Body of pancreas (tissue), 4 donors: ENCODE measurements at regions not wholly inside any gene's neighbourhood (a gene's known extent, or its start where the extent isn't known, plus 50 kb on each side); places are given as distances from the start of the nearest gene placed in this dataset.
A peak's percentile ranks its signal among the peaks of the same experiment; 100 is the strongest.

ENCODE experiments used
- ATAC-seq: fragments of 150-250 bp; one replicate; pipeline ENCODE4 v1.9.1; 2016
- DNase-seq, 4 donors: peaks; one replicate each; pipeline ENCODE4 v3.0.0-alpha.2; 2019
- H3K27ac ChIP-seq, 4 donors: fragments of 200-600 bp; sonication (generic); 1 replicate in 3 of 4; 2 replicates in 1 of 4; pipeline versions ENCODE4 v1.5.1 to v1.6.1; 2016 to 2019; ENCODE audit warnings: mild to moderate bottlenecking in 1 of 4, mixed read lengths in 1 of 4, moderate library complexity in 1 of 4
- H3K27me3 ChIP-seq, 2 donors: fragments of 200-600 bp; sonication (generic); one replicate each; pipeline ENCODE4 v1.6.0; 2016; ENCODE audit warnings: mild to moderate bottlenecking in 1 of 2
- H3K36me3 ChIP-seq, 2 donors: fragments of 200-600 bp; sonication (generic); replicated peaks in 1 of 2; 2 replicates each; pipeline ENCODE4 v1.5.1; 2016; ENCODE audit warnings: low read depth in 2 of 2; ENCODE audit not compliant: insufficient read depth in 1 of 2
- H3K4me1 ChIP-seq: fragments of 200-600 bp; sonication (generic); one replicate; pipeline ENCODE4 v1.6.0; 2016
- H3K4me3 ChIP-seq, 2 donors: fragments of 200-600 bp; sonication (generic); 1 replicate in 1 of 2; 2 replicates in 1 of 2; pipeline ENCODE4 v1.5.1; 2016 to 2019
- H3K9me3 ChIP-seq, 3 donors: fragments of 200-600 bp; sonication (generic); 1 replicate in 2 of 3; 2 replicates in 1 of 3; pipeline ENCODE4 v1.5.1; 2016
- CTCF ChIP-seq, 7 experiments: fragments of 450-650 bp in 4 of 7; fragments of 200-600 bp in 3 of 7; sonication (generic) in 3 of 7; IDR thresholded peaks; one replicate each; pipeline ENCODE4 v1.5.1; 2016 to 2019; ENCODE audit warnings: antibody characterized with exemption in 7 of 7
- POLR2A ChIP-seq, 3 donors: fragments of 450-650 bp; IDR thresholded peaks; one replicate each; pipeline ENCODE4 v1.6.1; 2016; ENCODE audit warnings: antibody characterized with exemption in 3 of 3, mild to moderate bottlenecking in 2 of 3
- WGBS, 2 donors: methylation state at CpG; one replicate each; pipeline ENCODE4 v1.1.5; 2017; 5-methylcytosine and 5-hydroxymethylcytosine counted together
- intact Hi-C: fragments of 100-400 bp; cut with DNase I; formaldehyde crosslinking; loops from one replicate; pipeline ENCODE4 v1.15.1; 2023

GRCh38 chr12:105742567-105742874 is 396.2 kb downstream of the NUAK1 start:
- Histone ChIP-seq H3K36me3 (no peaks in the 10 kb centered on the region), H3K4me1 (no peaks in the 10 kb centered on the region), H3K9me3 (no peaks in the 10 kb centered on the region), H3K27me3 (no peaks in the 10 kb centered on the region), H3K27ac (no peak overlapping the region), H3K4me3 (no peak overlapping the region)
- ATAC-seq (no peak), DNase-seq (no peak)
- intact Hi-C loops = no loop called here
- TF ChIP-seq CTCF (IDR thresholded peaks at IDR 0.05) = no peak
- 63 to 71% methylated on average over 3 of the region's 3 CpGs for WGBS, 2 donors

- no peak for ATAC-seq
- no peaks in the 10 kb centered on the region for H3K9me3 ChIP-seq
- H3K27me3 ChIP-seq = no peaks in the 10 kb centered on the region
- TF ChIP-seq POLR2A (IDR thresholded peaks at IDR 0.05) = no peak
- TF ChIP-seq CTCF (IDR thresholded peaks at IDR 0.05) = no peak
- intact Hi-C loops = no loop called here
- no peak overlapping the region for H3K27ac ChIP-seq
- H3K4me1 ChIP-seq = no peaks in the 10 kb centered on the region
- DNase-seq = no peak
- no peaks in the 10 kb centered on the region for H3K36me3 ChIP-seq
- 74 to 86% methylated on average over 4 of the region's 4 CpGs for WGBS, 2 donors
- H3K4me3 ChIP-seq = no peak overlapping the region
Measured at GRCh38 chr12:105744371-105745058, 394.2 kb downstream of the NUAK1 start.

GRCh38 chr12:105745811-105746210 is 392.9 kb downstream of the NUAK1 start:
- ATAC-seq (no peak), DNase-seq (no peak)
- no peaks in the 10 kb centered on the region for H3K9me3 ChIP-seq
- H3K4me3 ChIP-seq = no peak overlapping the region
- no peaks in the 10 kb centered on the region for H3K27me3 ChIP-seq
- 64 to 74% methylated on average over 4 of the region's 4 CpGs for WGBS, 2 donors
- no peak for TF ChIP-seq CTCF (IDR thresholded peaks at IDR 0.05)
- no peak for TF ChIP-seq POLR2A (IDR thresholded peaks at IDR 0.05)
- intact Hi-C loops = no loop called here
- no peaks in the 10 kb centered on the region for H3K4me1 ChIP-seq
- no peaks in the 10 kb centered on the region for H3K36me3 ChIP-seq
- no peak overlapping the region for H3K27ac ChIP-seq

GRCh38 chr12:105748806-105749600 is 389.8 kb downstream of the NUAK1 start:
- H3K36me3 ChIP-seq = no peaks in the 10 kb centered on the region
- ATAC-seq (no peak), DNase-seq (peak in 2 of 4 donors; percentile 15 to 16)
- H3K27me3 ChIP-seq = no peaks in the 10 kb centered on the region
- no peaks in the 10 kb centered on the region for H3K4me1 ChIP-seq
- 49 to 52% methylated on average over 8 to 9 of the region's 9 CpGs for WGBS, 2 donors
- H3K4me3 ChIP-seq = no peak overlapping the region
- TF ChIP-seq CTCF (IDR thresholded peaks at IDR 0.05) (no peak), POLR2A (IDR thresholded peaks at IDR 0.05) (no peak)
- intact Hi-C loops = no loop called here
- H3K27ac ChIP-seq = no peak overlapping the region
- H3K9me3 ChIP-seq = no peaks in the 10 kb centered on the region

GRCh38 chr12:105750096-105750495 is 388.7 kb downstream of the NUAK1 start:
- TF ChIP-seq POLR2A (IDR thresholded peaks at IDR 0.05) (no peak), CTCF (IDR thresholded peaks at IDR 0.05) (no peak)
- Histone ChIP-seq H3K36me3 (no peaks in the 10 kb centered on the region), H3K4me3 (no peak overlapping the region), H3K27ac (no peak overlapping the region), H3K27me3 (no peaks in the 10 kb centered on the region), H3K9me3 (no peaks in the 10 kb centered on the region), H3K4me1 (no peaks in the 10 kb centered on the region)
- ATAC-seq (no peak), DNase-seq (no peak)
- intact Hi-C loops = no loop called here
- WGBS, 2 donors = 76% methylated on average over 2 of the region's 2 CpGs
